Body of pancreas (tissue), 4 donors: ENCODE measurements at regions not wholly inside any gene's neighbourhood (a gene's known extent, or its start where the extent isn't known, plus 50 kb on each side); places are given as distances from the start of the nearest gene placed in this dataset.

ENCODE experiments used
- ATAC-seq: fragments of 150-250 bp; one replicate; pipeline ENCODE4 v1.9.1; 2016
- DNase-seq, 4 donors: peaks; one replicate each; pipeline ENCODE4 v3.0.0-alpha.2; 2019
- H3K27ac ChIP-seq, 4 donors: fragments of 200-600 bp; sonication (generic); 1 replicate in 3 of 4; 2 replicates in 1 of 4; pipeline versions ENCODE4 v1.5.1 to v1.6.1; 2016 to 2019; ENCODE audit warnings: mild to moderate bottlenecking in 1 of 4, mixed read lengths in 1 of 4, moderate library complexity in 1 of 4
- H3K27me3 ChIP-seq, 2 donors: fragments of 200-600 bp; sonication (generic); one replicate each; pipeline ENCODE4 v1.6.0; 2016; ENCODE audit warnings: mild to moderate bottlenecking in 1 of 2
- H3K36me3 ChIP-seq, 2 donors: fragments of 200-600 bp; sonication (generic); replicated peaks in 1 of 2; 2 replicates each; pipeline ENCODE4 v1.5.1; 2016; ENCODE audit warnings: low read depth in 2 of 2; ENCODE audit not compliant: insufficient read depth in 1 of 2
- H3K4me1 ChIP-seq: fragments of 200-600 bp; sonication (generic); one replicate; pipeline ENCODE4 v1.6.0; 2016
- H3K4me3 ChIP-seq, 2 donors: fragments of 200-600 bp; sonication (generic); 1 replicate in 1 of 2; 2 replicates in 1 of 2; pipeline ENCODE4 v1.5.1; 2016 to 2019
- H3K9me3 ChIP-seq, 3 donors: fragments of 200-600 bp; sonication (generic); 1 replicate in 2 of 3; 2 replicates in 1 of 3; pipeline ENCODE4 v1.5.1; 2016
- POLR2A ChIP-seq, 3 donors: fragments of 450-650 bp; IDR thresholded peaks; one replicate each; pipeline ENCODE4 v1.6.1; 2016; ENCODE audit warnings: antibody characterized with exemption in 3 of 3, mild to moderate bottlenecking in 2 of 3
- WGBS, 2 donors: methylation state at CpG; one replicate each; pipeline ENCODE4 v1.1.5; 2017; 5-methylcytosine and 5-hydroxymethylcytosine counted together
- intact Hi-C: fragments of 100-400 bp; cut with DNase I; formaldehyde crosslinking; loops from one replicate; pipeline ENCODE4 v1.15.1; 2023
- TF ChIP-seq, protein P1 (sequence below), 7 experiments: fragments of 450-650 bp in 4 of 7; fragments of 200-600 bp in 3 of 7; sonication (generic) in 3 of 7; IDR thresholded peaks; one replicate each; pipeline ENCODE4 v1.5.1; 2016 to 2019; ENCODE audit warnings: antibody characterized with exemption in 7 of 7

- no peaks in the 10 kb centered on the region for H3K36me3 ChIP-seq
- no peak overlapping the region for H3K4me3 ChIP-seq
- H3K4me1 ChIP-seq = no peaks in the 10 kb centered on the region
- no peaks in the 10 kb centered on the region for H3K9me3 ChIP-seq
- TF ChIP-seq, protein P1, sequence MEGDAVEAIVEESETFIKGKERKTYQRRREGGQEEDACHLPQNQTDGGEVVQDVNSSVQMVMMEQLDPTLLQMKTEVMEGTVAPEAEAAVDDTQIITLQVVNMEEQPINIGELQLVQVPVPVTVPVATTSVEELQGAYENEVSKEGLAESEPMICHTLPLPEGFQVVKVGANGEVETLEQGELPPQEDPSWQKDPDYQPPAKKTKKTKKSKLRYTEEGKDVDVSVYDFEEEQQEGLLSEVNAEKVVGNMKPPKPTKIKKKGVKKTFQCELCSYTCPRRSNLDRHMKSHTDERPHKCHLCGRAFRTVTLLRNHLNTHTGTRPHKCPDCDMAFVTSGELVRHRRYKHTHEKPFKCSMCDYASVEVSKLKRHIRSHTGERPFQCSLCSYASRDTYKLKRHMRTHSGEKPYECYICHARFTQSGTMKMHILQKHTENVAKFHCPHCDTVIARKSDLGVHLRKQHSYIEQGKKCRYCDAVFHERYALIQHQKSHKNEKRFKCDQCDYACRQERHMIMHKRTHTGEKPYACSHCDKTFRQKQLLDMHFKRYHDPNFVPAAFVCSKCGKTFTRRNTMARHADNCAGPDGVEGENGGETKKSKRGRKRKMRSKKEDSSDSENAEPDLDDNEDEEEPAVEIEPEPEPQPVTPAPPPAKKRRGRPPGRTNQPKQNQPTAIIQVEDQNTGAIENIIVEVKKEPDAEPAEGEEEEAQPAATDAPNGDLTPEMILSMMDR (IDR thresholded peaks at IDR 0.05) = no peak
- no peak for TF ChIP-seq POLR2A (IDR thresholded peaks at IDR 0.05)
- no peak overlapping the region for H3K27ac ChIP-seq
- DNase-seq = no peak
- no peaks in the 10 kb centered on the region for H3K27me3 ChIP-seq
- ATAC-seq = no peak
- intact Hi-C loops = no loop called here
- 57 to 62% methylated on average over 5 of the region's 5 CpGs for WGBS, 2 donors
These were observed 278.7 kb downstream of the NPR3 start for GRCh38 chr5:32989815-32990214.

DNA sequence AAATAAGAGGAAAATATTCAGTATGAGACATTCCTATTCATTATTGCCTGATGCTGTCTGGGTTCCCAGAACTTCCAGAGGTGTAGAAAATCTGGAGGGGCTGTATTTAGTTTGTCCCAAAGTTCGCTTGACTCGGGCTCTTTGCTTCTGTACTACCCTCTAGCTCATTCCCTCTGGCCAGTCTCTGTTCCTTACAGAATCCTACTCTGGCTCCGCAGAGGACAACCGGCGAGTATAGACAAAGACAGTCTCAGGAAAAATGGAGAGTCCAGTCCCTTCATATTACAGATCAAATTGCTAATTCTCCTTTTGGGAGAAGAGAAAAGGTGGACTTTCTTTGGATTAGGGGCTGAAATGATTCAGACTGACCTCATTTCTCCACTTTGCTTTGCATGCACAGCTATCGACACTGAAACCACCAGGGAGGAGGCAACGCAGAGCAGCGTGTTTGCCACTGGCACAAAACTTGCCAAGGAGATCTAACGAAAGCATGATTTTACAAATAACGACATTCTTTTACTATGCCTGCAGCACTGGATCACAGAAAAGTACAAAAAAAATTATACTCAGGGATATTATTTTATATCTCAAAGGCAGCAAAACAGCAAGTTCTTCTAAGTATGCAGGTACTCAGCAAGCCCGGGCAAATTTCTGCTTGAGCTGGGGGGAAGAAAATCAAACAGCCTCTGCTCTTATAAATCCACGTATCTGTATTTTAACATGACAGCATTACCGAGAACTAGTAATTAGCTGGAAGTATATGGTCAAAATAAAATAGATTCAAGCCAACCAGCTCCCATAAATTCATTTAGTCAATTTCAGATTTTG, 279.7 kb downstream of the NPR3 start:
- Histone ChIP-seq H3K36me3 (no peaks in the 10 kb centered on the region), H3K4me1 (no peaks in the 10 kb centered on the region), H3K27me3 (no peaks in the 10 kb centered on the region), H3K9me3 (no peaks in the 10 kb centered on the region), H3K27ac (no peak overlapping the region), H3K4me3 (no peak overlapping the region)
- intact Hi-C loops = no loop called here
- WGBS, 2 donors = 66 to 68% methylated on average over 13 of the region's 13 CpGs
- ATAC-seq = no peak
- TF ChIP-seq POLR2A (IDR thresholded peaks at IDR 0.05) = no peak
- TF ChIP-seq, protein P1 (IDR thresholded peaks at IDR 0.05) = no peak
- no peak for DNase-seq

DNA sequence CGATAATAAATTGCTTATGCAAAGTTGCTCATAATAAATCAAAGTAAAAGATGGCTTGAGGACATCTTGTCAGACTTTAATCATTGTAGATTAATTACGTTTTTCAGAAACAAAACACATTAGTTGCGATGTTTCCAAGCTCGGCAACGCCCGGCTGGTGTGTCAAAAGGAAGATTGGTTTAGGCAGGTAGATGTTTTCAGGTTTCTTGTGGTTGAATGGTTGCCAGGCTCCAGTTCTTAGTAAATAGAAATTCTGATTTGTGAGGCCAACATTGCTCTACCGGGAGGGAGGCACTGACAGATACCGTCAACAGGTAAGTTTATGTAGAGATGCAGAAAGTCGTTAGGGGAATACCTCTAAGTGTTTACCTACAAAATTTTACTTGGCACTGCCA, 280.3 kb downstream of the NPR3 start:
- H3K27ac ChIP-seq = no peak overlapping the region
- H3K36me3 ChIP-seq = no peaks in the 10 kb centered on the region
- DNase-seq (no peak), ATAC-seq (no peak)
- no peaks in the 10 kb centered on the region for H3K27me3 ChIP-seq
- H3K4me1 ChIP-seq = no peaks in the 10 kb centered on the region
- H3K4me3 ChIP-seq = no peak overlapping the region
- no peaks in the 10 kb centered on the region for H3K9me3 ChIP-seq
- intact Hi-C loops = no loop called here
- TF ChIP-seq, protein P1 (IDR thresholded peaks at IDR 0.05) = no peak
- WGBS, 2 donors = 53 to 77% methylated on average over 9 of the region's 9 CpGs

DNA sequence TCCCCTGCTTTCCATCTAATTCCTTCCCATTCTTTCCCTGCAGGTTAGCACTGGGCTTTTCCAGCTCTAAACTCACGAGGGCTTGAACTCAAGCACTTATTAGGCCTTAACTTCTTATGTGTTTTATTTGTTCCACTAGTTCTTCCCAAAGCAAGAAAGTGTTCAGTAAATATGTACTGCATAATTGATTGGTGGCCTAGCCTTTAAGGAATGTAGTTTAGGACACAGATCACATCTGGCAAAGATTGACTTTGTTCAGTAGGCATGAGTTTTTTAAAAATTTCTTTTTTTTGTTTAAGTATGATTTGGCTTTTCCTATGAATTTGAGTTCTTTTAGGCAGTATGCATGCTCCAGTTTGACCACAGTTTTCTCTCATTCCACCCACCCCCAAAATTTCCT, 285.2 kb downstream of the NPR3 start:
- Histone ChIP-seq H3K36me3 (no peaks in the 10 kb centered on the region), H3K4me1 (no peaks in the 10 kb centered on the region), H3K27ac (no peak overlapping the region), H3K4me3 (no peak overlapping the region), H3K9me3 (no peaks in the 10 kb centered on the region), H3K27me3 (no peaks in the 10 kb centered on the region)
- ATAC-seq = no peak
- no peak for DNase-seq
- intact Hi-C loops = no loop called here
- TF ChIP-seq POLR2A (IDR thresholded peaks at IDR 0.05) = no peak
- TF ChIP-seq, protein P1 (IDR thresholded peaks at IDR 0.05) = no peak
- WGBS, 2 donors = 33 to 37% methylated on average over 1 of the region's 1 CpG
